ENCODE measurements at regions not wholly inside any gene's neighbourhood (a gene's known extent, or its start where the extent isn't known, plus 50 kb on each side); places are given as distances from the start of the nearest gene placed in this dataset.

GRCh38 chr16:59305850-59306249, 571.7 kb upstream of the GOT2 start:
- no peak for TF ChIP-seq CTCF (conservative IDR thresholded peaks at IDR 0.05; ENCODE audit: low read depth, low read length)
- TF ChIP-seq EZH2 (IDR thresholded peaks at IDR 0.05; ENCODE audit: low read length, unreplicated experiment) = no peak
- no peak for TF ChIP-seq EZH2phosphoT487 (IDR thresholded peaks at IDR 0.05; ENCODE audit: borderline replicate concordance, low read length)

All from PC-3 (cell line).